Lower leg skin (tissue), 3 donors: ENCODE measurements at regions not wholly inside any gene's neighbourhood (a gene's known extent, or its start where the extent isn't known, plus 50 kb on each side); places are given as distances from the start of the nearest gene placed in this dataset.

Experiments used
- POLR2A ChIP-seq, 2 donors: fragments of 450-650 bp; IDR thresholded peaks; one replicate each; pipeline ENCODE4 v1.6.1; 2016 to 2017; ENCODE audit warnings: antibody characterized with exemption in 2 of 2, mild to moderate bottlenecking in 1 of 2, moderate library complexity in 1 of 2
- TF ChIP-seq, protein P1 (sequence below), 3 donors: fragments of 450-650 bp; IDR thresholded peaks; one replicate each; pipeline ENCODE4 v1.5.1; 2016; ENCODE audit warnings: antibody characterized with exemption in 3 of 3, mild to moderate bottlenecking in 3 of 3, moderate library complexity in 2 of 3

DNA sequence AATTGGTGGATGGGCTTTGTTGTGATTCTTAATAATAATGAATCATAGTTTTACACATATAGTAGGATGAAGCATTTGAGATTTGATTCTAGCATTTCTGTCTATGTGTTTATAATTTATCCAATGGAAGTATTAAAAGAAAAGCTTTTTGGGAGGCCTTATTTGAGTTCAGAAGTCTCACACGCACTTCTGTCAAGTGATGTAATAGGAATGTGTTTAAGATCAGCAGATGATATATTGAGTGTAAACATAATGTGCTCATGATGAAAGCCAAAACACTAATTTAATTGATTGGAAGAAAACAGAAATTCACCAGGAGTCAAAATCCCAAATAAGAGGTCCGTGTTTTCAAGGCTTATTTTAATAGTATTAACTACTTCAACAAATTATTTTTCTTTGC, 435.6 kb upstream of the HSF2 start:
- no peak for TF ChIP-seq POLR2A (IDR thresholded peaks at IDR 0.05)
- TF ChIP-seq, protein P1, sequence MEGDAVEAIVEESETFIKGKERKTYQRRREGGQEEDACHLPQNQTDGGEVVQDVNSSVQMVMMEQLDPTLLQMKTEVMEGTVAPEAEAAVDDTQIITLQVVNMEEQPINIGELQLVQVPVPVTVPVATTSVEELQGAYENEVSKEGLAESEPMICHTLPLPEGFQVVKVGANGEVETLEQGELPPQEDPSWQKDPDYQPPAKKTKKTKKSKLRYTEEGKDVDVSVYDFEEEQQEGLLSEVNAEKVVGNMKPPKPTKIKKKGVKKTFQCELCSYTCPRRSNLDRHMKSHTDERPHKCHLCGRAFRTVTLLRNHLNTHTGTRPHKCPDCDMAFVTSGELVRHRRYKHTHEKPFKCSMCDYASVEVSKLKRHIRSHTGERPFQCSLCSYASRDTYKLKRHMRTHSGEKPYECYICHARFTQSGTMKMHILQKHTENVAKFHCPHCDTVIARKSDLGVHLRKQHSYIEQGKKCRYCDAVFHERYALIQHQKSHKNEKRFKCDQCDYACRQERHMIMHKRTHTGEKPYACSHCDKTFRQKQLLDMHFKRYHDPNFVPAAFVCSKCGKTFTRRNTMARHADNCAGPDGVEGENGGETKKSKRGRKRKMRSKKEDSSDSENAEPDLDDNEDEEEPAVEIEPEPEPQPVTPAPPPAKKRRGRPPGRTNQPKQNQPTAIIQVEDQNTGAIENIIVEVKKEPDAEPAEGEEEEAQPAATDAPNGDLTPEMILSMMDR (IDR thresholded peaks at IDR 0.05), result no peak
